SU-DHL-6 (cell line): ENCODE measurements at regions not wholly inside any gene's neighbourhood (a gene's known extent, or its start where the extent isn't known, plus 50 kb on each side); places are given as distances from the start of the nearest gene placed in this dataset.

Source experiments
- H2AFZ ChIP-seq: fragments of 200-600 bp; sonication (generic); 2 replicates; pipeline ENCODE4 v1.6.1; 2014; ENCODE audit warnings: low read depth, mild to moderate bottlenecking, moderate library complexity, mixed read lengths, antibody characterized with exemption, low read length; ENCODE audit not compliant: severe bottlenecking
- H3F3A ChIP-seq: fragments of 200-600 bp; shearing (Covaris generic); 2 replicates; pipeline ENCODE4 v1.6.0; 2016; ENCODE audit warnings: antibody characterized with exemption, mild to moderate bottlenecking; ENCODE audit not compliant: insufficient read depth
- H3K27ac ChIP-seq: fragments of 200-600 bp; sonication (generic); 2 replicates; pipeline ENCODE4 v1.5.1; 2016; ENCODE audit warnings: low read depth, mild to moderate bottlenecking, low read length, moderate library complexity, mixed read lengths
- H3K27me3 ChIP-seq: fragments of 200-600 bp; sonication (generic), shearing (Covaris generic); 2 replicates; pipeline ENCODE4 v1.6.0; 2014; ENCODE audit warnings: mild to moderate bottlenecking, low read length
- H3K36me3 ChIP-seq: fragments of 200-600 bp; sonication (generic); 2 replicates; pipeline ENCODE4 v1.6.1; 2014; ENCODE audit warnings: mild to moderate bottlenecking, low read length, mixed read lengths
- H3K4me2 ChIP-seq: fragments of 300-600, 200-600 bp; shearing (Covaris generic), sonication (generic); 2 replicates; pipeline ENCODE4 v1.6.0; 2014; ENCODE audit warnings: low read length, low read depth, mild to moderate bottlenecking; ENCODE audit not compliant: poor library complexity, severe bottlenecking
- H3K4me3 ChIP-seq: fragments of 200-600 bp; sonication (generic); 2 replicates; pipeline ENCODE4 v1.5.1; 2014; ENCODE audit warnings: antibody characterized with exemption, low read length, mild to moderate bottlenecking, mixed read lengths; ENCODE audit not compliant: insufficient read depth, poor library complexity, severe bottlenecking
- H3K79me2 ChIP-seq: fragments of 200-600 bp; sonication (generic); 2 replicates; pipeline ENCODE4 v1.6.1; 2014; ENCODE audit warnings: mild to moderate bottlenecking, low read length, moderate library complexity; ENCODE audit not compliant: insufficient read depth
- H3K9ac ChIP-seq: fragments of 200-600 bp; sonication (generic); 2 replicates; pipeline ENCODE4 v1.7.0; 2014; ENCODE audit warnings: mild to moderate bottlenecking, low read length
- H3K9me2 ChIP-seq: fragments of 200-600 bp; sonication (generic); replicated peaks from 2 replicates; pipeline ENCODE4 v1.6.1; 2014; ENCODE audit warnings: low read length; ENCODE audit not compliant: insufficient read depth
- H3K9me3 ChIP-seq: fragments of 200-600 bp; sonication (generic); 2 replicates; pipeline ENCODE4 v1.6.1; 2014; ENCODE audit warnings: low read length, mixed read lengths; ENCODE audit not compliant: insufficient read depth
- H4K20me1 ChIP-seq: fragments of 200-600 bp; sonication (generic); 2 replicates; pipeline ENCODE4 v1.6.1; 2014; ENCODE audit warnings: low read depth, mild to moderate bottlenecking, antibody characterized with exemption, low read length, moderate library complexity, mixed read lengths
- EZH2phosphoT487 ChIP-seq: fragments of 200-600 bp; sonication (generic), shearing (Covaris generic); conservative IDR thresholded peaks from 2 replicates; pipeline ENCODE4 v1.6.1; 2018; ENCODE audit warnings: mild to moderate bottlenecking, antibody characterized with exemption, low read length, moderate library complexity, mixed read lengths
- TF ChIP-seq, protein P1 (sequence below): fragments of 200-600 bp; sonication (generic); IDR thresholded peaks from one replicate; pipeline ENCODE4 v1.5.1; 2017; ENCODE audit warnings: antibody characterized with exemption, mild to moderate bottlenecking, low read length, moderate library complexity; ENCODE audit not compliant: insufficient read depth, poor library complexity, severe bottlenecking

DNA sequence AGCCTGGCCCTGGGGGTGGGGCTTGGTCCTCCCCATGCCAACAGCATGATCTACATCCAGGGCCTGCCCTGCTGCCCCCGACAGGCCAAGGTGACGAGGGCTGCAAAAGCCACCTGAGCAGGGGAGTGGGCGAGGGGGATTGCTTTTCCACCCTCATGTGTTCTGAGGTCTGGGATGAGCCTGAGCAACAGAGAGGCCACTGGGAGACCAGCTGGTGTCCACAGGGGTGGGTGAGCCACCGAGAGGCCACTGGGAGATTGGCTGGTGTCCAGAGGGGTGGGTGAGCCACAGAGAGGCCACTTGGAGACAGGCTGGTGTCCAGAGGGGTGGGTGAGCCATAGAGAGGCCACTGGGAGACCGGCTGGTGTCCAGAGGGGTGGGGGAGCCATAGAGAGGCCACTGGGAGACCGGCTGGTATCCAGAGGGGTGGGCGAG, 147.4 kb upstream of the GPC1 start:
- H3K9ac ChIP-seq, result no peak overlapping the region
- H3K4me3 ChIP-seq, result no peak overlapping the region
- no peak overlapping the region for H3K4me2 ChIP-seq
- no peaks in the 10 kb centered on the region for H3F3A ChIP-seq
- no peaks in the 10 kb centered on the region for H3K9me2 ChIP-seq
- no peaks in the 10 kb centered on the region for H3K9me3 ChIP-seq
- no peaks in the 10 kb centered on the region for H3K79me2 ChIP-seq
- H3K27me3 ChIP-seq, result no peaks in the 10 kb centered on the region
- TF ChIP-seq EZH2phosphoT487, result no peak
- TF ChIP-seq, protein P1, sequence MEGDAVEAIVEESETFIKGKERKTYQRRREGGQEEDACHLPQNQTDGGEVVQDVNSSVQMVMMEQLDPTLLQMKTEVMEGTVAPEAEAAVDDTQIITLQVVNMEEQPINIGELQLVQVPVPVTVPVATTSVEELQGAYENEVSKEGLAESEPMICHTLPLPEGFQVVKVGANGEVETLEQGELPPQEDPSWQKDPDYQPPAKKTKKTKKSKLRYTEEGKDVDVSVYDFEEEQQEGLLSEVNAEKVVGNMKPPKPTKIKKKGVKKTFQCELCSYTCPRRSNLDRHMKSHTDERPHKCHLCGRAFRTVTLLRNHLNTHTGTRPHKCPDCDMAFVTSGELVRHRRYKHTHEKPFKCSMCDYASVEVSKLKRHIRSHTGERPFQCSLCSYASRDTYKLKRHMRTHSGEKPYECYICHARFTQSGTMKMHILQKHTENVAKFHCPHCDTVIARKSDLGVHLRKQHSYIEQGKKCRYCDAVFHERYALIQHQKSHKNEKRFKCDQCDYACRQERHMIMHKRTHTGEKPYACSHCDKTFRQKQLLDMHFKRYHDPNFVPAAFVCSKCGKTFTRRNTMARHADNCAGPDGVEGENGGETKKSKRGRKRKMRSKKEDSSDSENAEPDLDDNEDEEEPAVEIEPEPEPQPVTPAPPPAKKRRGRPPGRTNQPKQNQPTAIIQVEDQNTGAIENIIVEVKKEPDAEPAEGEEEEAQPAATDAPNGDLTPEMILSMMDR, result no peak
- no peak overlapping the region for H3K27ac ChIP-seq
- no peak overlapping the region for H2AFZ ChIP-seq
- no peaks in the 10 kb centered on the region for H4K20me1 ChIP-seq
- no peaks in the 10 kb centered on the region for H3K36me3 ChIP-seq

DNA sequence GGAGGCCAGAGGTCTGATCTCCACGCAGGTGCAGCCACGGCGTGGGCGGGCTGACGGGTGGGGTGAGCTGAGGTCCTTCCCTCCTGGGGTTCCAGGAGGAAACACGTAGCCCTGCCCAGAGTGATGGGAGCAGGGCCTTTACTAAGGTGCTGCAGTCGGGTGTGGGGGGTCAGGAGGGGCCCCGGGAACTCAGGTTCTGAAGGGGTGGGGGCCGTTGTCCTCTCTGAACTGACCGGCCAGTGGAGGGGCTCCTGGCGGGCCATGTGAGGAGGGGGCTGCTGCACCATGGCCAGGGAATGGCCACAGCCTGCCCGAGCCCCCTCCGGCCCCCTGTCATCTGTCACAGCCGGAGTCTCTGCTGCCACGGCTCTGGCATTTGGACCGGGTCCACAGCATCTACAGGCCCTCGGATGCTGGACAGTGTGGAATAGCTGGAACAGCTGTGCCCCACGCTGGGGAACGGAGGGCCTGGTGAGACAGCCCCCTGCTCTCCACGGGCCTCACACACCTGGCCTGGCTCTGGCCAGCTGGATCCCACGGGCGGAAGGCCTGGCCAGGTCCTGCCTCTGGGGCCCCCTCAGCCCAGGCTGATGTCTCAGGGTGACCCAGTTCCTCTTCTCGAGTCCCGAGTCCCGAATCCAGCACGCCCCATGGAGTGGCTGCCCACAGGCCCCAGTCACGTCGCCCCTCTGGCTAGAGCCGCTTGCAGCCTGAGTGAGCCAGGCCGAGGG, 145.6 kb upstream of the GPC1 start:
- H4K20me1 ChIP-seq, result no peaks in the 10 kb centered on the region
- H3K9ac ChIP-seq, result no peak overlapping the region
- H3K9me3 ChIP-seq, result no peaks in the 10 kb centered on the region
- H3K79me2 ChIP-seq, result no peaks in the 10 kb centered on the region
- TF ChIP-seq EZH2phosphoT487, result no peak
- TF ChIP-seq, protein P1, result no peak
- no peak overlapping the region for H3K4me2 ChIP-seq
- H3F3A ChIP-seq, result no peaks in the 10 kb centered on the region
- no peak overlapping the region for H3K4me3 ChIP-seq
- no peaks in the 10 kb centered on the region for H3K9me2 ChIP-seq
- no peak overlapping the region for H3K27ac ChIP-seq
- no peaks in the 10 kb centered on the region for H3K27me3 ChIP-seq
- H2AFZ ChIP-seq, result no peak overlapping the region
- no peaks in the 10 kb centered on the region for H3K36me3 ChIP-seq

- H3K4me3 ChIP-seq, result no peak overlapping the region
Measured at GRCh38 chr2:240290432-240291336, 144.8 kb upstream of the GPC1 start.

More at GRCh38 chr2:240290432-240291336, 144.8 kb upstream of the GPC1 start:
- no peaks in the 10 kb centered on the region for H3K79me2 ChIP-seq
- no peak overlapping the region for H3K9ac ChIP-seq
- H2AFZ ChIP-seq, result no peak overlapping the region
- no peaks in the 10 kb centered on the region for H4K20me1 ChIP-seq
- H3K4me2 ChIP-seq, result no peak overlapping the region
- no peaks in the 10 kb centered on the region for H3K27me3 ChIP-seq
- TF ChIP-seq, protein P1, result no peak
- TF ChIP-seq EZH2phosphoT487, result no peak
- no peaks in the 10 kb centered on the region for H3F3A ChIP-seq
- H3K9me3 ChIP-seq, result no peaks in the 10 kb centered on the region
- no peak overlapping the region for H3K27ac ChIP-seq
- H3K36me3 ChIP-seq, result no peaks in the 10 kb centered on the region
- no peaks in the 10 kb centered on the region for H3K9me2 ChIP-seq
